Neuronal stem cell (in vitro differentiated cells): ENCODE measurements at regions not wholly inside any gene's neighbourhood (a gene's known extent, or its start where the extent isn't known, plus 50 kb on each side); places are given as distances from the start of the nearest gene placed in this dataset.

Experiments
- DNase-seq: peaks from one replicate; pipeline ENCODE4 v3.0.0-alpha.2; 2013; ENCODE audit warnings: low spot score
- H2AFZ ChIP-seq: one replicate; pipeline ENCODE4 v1.6.1; 2013; ENCODE audit warnings: mild to moderate bottlenecking, low read length, inconsistent platforms
- H2AK5ac ChIP-seq: 2 replicates; pipeline ENCODE4 v1.6.1; 2013; ENCODE audit warnings: low read depth, mild to moderate bottlenecking, inconsistent platforms, low read length, moderate library complexity, mixed read lengths
- H2BK120ac ChIP-seq: 2 replicates; pipeline ENCODE4 v1.6.1; 2013; ENCODE audit warnings: low read depth, mild to moderate bottlenecking, inconsistent platforms, low read length, moderate library complexity, mixed read lengths
- H2BK12ac ChIP-seq: one replicate; pipeline ENCODE4 v1.6.1; 2013; ENCODE audit warnings: low read length, inconsistent platforms
- H2BK15ac ChIP-seq: 2 replicates; pipeline ENCODE4 v1.6.1; 2013; ENCODE audit warnings: mild to moderate bottlenecking, low read length, inconsistent platforms, mixed read lengths
- H2BK5ac ChIP-seq: one replicate; pipeline ENCODE4 v1.6.1; 2013; ENCODE audit warnings: inconsistent platforms, mild to moderate bottlenecking, low read length, moderate library complexity
- H3K14ac ChIP-seq: one replicate; pipeline ENCODE4 v1.6.1; 2013; ENCODE audit warnings: low read length, inconsistent platforms
- H3K18ac ChIP-seq: 2 replicates; pipeline ENCODE4 v1.6.1; 2013; ENCODE audit warnings: low read length, inconsistent platforms
- H3K23ac ChIP-seq: 2 replicates; pipeline ENCODE4 v1.6.1; 2013; ENCODE audit warnings: low read depth, mild to moderate bottlenecking, mixed read lengths, low read length, inconsistent platforms; ENCODE audit not compliant: poor library complexity
- H3K27ac ChIP-seq: replicated peaks from 3 replicates; pipeline ENCODE4 v1.5.1; 2013; ENCODE audit warnings: low read length, inconsistent platforms
- H3K27me3 ChIP-seq, 3 experiments: 2 replicates each; pipeline ENCODE4 v1.6.1; 2013; ENCODE audit warnings: low read length in 3 of 3, mild to moderate bottlenecking in 2 of 3, inconsistent platforms in 1 of 3, low read depth in 1 of 3, mixed read lengths in 1 of 3, moderate library complexity in 1 of 3; ENCODE audit not compliant: control insufficient read depth in 3 of 3, insufficient read depth in 3 of 3
- H3K36me3 ChIP-seq, 2 donors: replicated peaks in 1 of 2; 2 replicates each; pipeline ENCODE4 v1.6.1; 2013; ENCODE audit warnings: low read length in 2 of 2; ENCODE audit not compliant: control insufficient read depth in 2 of 2, insufficient read depth in 2 of 2
- H3K4ac ChIP-seq: 2 replicates; pipeline ENCODE4 v1.6.1; 2013; ENCODE audit warnings: inconsistent platforms, mild to moderate bottlenecking, low read length, moderate library complexity
- H3K4me1 ChIP-seq, 2 donors: 1 replicate in 1 of 2; 2 replicates in 1 of 2; pipeline ENCODE4 v1.6.1; 2013; ENCODE audit warnings: low read length in 2 of 2, low read depth in 1 of 2; ENCODE audit not compliant: control insufficient read depth in 2 of 2, insufficient read depth in 1 of 2
- H3K4me2 ChIP-seq: one replicate; pipeline ENCODE4 v1.6.1; 2013; ENCODE audit warnings: mild to moderate bottlenecking, low read length, inconsistent platforms; ENCODE audit not compliant: insufficient read depth, poor library complexity, severe bottlenecking
- H3K4me3 ChIP-seq, 2 donors: 2 replicates each; pipeline ENCODE4 v1.5.1; 2013; ENCODE audit warnings: low read length in 2 of 2, mild to moderate bottlenecking in 2 of 2, inconsistent platforms in 1 of 2, moderate library complexity in 1 of 2
- H3K79me1 ChIP-seq: one replicate; pipeline ENCODE4 v1.6.1; 2013; ENCODE audit warnings: low read depth, mild to moderate bottlenecking, inconsistent platforms, low read length, moderate library complexity
- H3K9ac ChIP-seq: one replicate; pipeline ENCODE4 v1.6.1; 2013; ENCODE audit warnings: mild to moderate bottlenecking, low read depth, low read length, inconsistent platforms; ENCODE audit not compliant: poor library complexity
- H3K9me3 ChIP-seq, 2 donors: replicated peaks in 1 of 2; 2 replicates each; pipeline versions ENCODE3 to v1.6.1; 2013; ENCODE audit warnings: low read length in 2 of 2, mild to moderate bottlenecking in 2 of 2, inconsistent platforms in 1 of 2, low read depth in 1 of 2, mixed read lengths in 1 of 2, moderate library complexity in 1 of 2; ENCODE audit not compliant: control insufficient read depth in 2 of 2, insufficient read depth in 1 of 2
- H4K8ac ChIP-seq: one replicate; pipeline ENCODE4 v1.6.1; 2013; ENCODE audit warnings: low read depth, mild to moderate bottlenecking, inconsistent platforms, low read length, moderate library complexity
- H4K91ac ChIP-seq: one replicate; pipeline ENCODE4 v1.6.1; 2013; ENCODE audit warnings: low read length, low read depth, mild to moderate bottlenecking, inconsistent platforms; ENCODE audit not compliant: poor library complexity
- WGBS, 2 donors: extraction: QIAGEN DNeasy Blood & Tissue Kit; methylation state at CpG; one replicate each; pipeline ENCODE4 v1.1.7; 2013; ENCODE audit warnings: missing lambda C conversion rate in 2 of 2, mixed read lengths in 1 of 2; ENCODE audit not compliant: insufficient read length in 2 of 2, insufficient replicate concordance in 1 of 2; ENCODE audit errors: extremely low coverage in 2 of 2; 5-methylcytosine and 5-hydroxymethylcytosine counted together

GRCh38 chr5:124873713-124874112, 127.3 kb upstream of the ZNF608 start:
- H3K4ac ChIP-seq = no peak overlapping the region
- H3K27ac ChIP-seq = no peak overlapping the region
- H3K14ac ChIP-seq = no peak overlapping the region
- H3K9me3 ChIP-seq = peaks cover 0 to 4% of the 10 kb centered on the region in 2 donors
- no peak overlapping the region for H2AFZ ChIP-seq
- no peak overlapping the region for H3K18ac ChIP-seq
- H2AK5ac ChIP-seq = no peak overlapping the region
- H3K4me2 ChIP-seq = no peak overlapping the region
- H3K23ac ChIP-seq = no peak overlapping the region
- H4K91ac ChIP-seq = no peak overlapping the region
- H3K9ac ChIP-seq = no peak overlapping the region
- H3K36me3 ChIP-seq = no peaks in the 10 kb centered on the region
- H3K27me3 ChIP-seq = no peaks in the 10 kb centered on the region
- H2BK120ac ChIP-seq = no peak overlapping the region
- H3K4me1 ChIP-seq = peaks cover 0 to 11% of the 10 kb centered on the region in 2 donors
- DNase-seq = no peak
- H3K4me3 ChIP-seq = no peak overlapping the region
- H2BK15ac ChIP-seq = no peak overlapping the region
- H4K8ac ChIP-seq = no peak overlapping the region
- no CpG with 5 or more reads among the region's 3 CpGs for WGBS, 2 donors
- no peak overlapping the region for H2BK5ac ChIP-seq
- H2BK12ac ChIP-seq = no peak overlapping the region
- H3K79me1 ChIP-seq = no peaks in the 10 kb centered on the region

DNA sequence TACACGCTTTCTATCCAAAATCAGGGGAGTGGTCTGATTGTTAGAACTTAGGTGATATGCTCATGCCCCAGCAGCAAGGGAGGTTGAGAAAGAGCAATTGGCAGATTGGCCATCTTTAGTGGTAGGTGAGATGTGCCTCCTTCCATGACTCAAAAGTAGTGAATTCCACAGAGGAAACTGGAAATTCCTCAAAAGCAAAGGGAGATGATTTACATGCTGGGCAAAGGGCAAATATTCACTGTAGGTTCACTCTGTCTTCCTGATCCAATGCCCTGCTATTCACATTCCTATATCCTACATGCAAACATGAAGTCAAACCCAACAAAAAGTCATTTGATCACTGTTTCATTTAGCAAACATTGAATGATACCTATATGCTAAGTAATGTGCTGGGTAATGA, 130.1 kb upstream of the ZNF608 start:
- H2BK120ac ChIP-seq = no peak overlapping the region
- H3K79me1 ChIP-seq = no peaks in the 10 kb centered on the region
- no peak overlapping the region for H3K4ac ChIP-seq
- H2BK12ac ChIP-seq = no peak overlapping the region
- no peak overlapping the region for H3K18ac ChIP-seq
- H3K27me3 ChIP-seq = no peaks in the 10 kb centered on the region
- H3K9me3 ChIP-seq = peaks cover 0 to 4% of the 10 kb centered on the region in 2 donors
- H3K9ac ChIP-seq = no peak overlapping the region
- H3K27ac ChIP-seq = no peak overlapping the region
- no peak for DNase-seq
- H2BK15ac ChIP-seq = no peak overlapping the region
- H2BK5ac ChIP-seq = no peak overlapping the region
- no peak overlapping the region for H4K8ac ChIP-seq
- peaks cover 0 to 4% of the 10 kb centered on the region in 2 donors for H3K4me1 ChIP-seq
- no peak overlapping the region for H2AFZ ChIP-seq
- no peak overlapping the region for H2AK5ac ChIP-seq
- no peak overlapping the region for H3K14ac ChIP-seq
- no peaks in the 10 kb centered on the region for H3K36me3 ChIP-seq
- no peak overlapping the region for H3K23ac ChIP-seq
- no peak overlapping the region for H3K4me2 ChIP-seq
- no CpG with 5 or more reads among the region's 1 CpG for WGBS, 2 donors
- H4K91ac ChIP-seq = no peak overlapping the region
- H3K4me3 ChIP-seq = no peak overlapping the region

DNA sequence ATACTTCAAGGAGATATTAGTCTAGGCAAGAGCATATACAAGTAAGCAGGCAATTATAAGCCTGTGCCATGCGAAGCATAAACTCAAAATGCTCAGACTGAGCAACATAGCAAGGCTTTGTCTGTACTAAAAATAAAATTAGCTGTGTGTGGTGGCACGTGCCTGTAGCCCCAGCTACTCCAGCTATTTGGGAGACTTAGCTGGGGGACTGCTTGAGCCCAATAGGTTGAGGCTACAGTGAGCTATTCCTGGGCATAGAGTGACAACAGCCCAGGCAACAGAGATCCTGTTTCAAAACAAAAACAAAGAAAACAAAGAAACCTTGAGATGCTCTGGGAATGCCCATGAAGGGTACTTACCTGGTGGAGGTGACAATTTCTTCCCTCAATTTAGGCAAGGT, 130.5 kb upstream of the ZNF608 start:
- no peaks in the 10 kb centered on the region for H3K27me3 ChIP-seq
- no peak overlapping the region for H3K4me2 ChIP-seq
- H3K18ac ChIP-seq = no peak overlapping the region
- no peak overlapping the region for H3K9ac ChIP-seq
- H4K91ac ChIP-seq = no peak overlapping the region
- H2BK120ac ChIP-seq = no peak overlapping the region
- H2BK12ac ChIP-seq = no peak overlapping the region
- no peak overlapping the region for H3K4me3 ChIP-seq
- no peak overlapping the region for H2BK5ac ChIP-seq
- H3K4me1 ChIP-seq = peaks cover 0 to 4% of the 10 kb centered on the region in 2 donors
- H4K8ac ChIP-seq = no peak overlapping the region
- no peak for DNase-seq
- H2AFZ ChIP-seq = no peak overlapping the region
- no peak overlapping the region for H3K27ac ChIP-seq
- H3K36me3 ChIP-seq = no peaks in the 10 kb centered on the region
- H3K79me1 ChIP-seq = no peaks in the 10 kb centered on the region
- H3K23ac ChIP-seq = no peak overlapping the region
- H2BK15ac ChIP-seq = no peak overlapping the region
- H3K14ac ChIP-seq = no peak overlapping the region
- WGBS, 2 donors = no CpG with 5 or more reads among the region's 2 CpGs
- peaks cover 0 to 4% of the 10 kb centered on the region in 2 donors for H3K9me3 ChIP-seq
- no peak overlapping the region for H2AK5ac ChIP-seq
- no peak overlapping the region for H3K4ac ChIP-seq

DNA sequence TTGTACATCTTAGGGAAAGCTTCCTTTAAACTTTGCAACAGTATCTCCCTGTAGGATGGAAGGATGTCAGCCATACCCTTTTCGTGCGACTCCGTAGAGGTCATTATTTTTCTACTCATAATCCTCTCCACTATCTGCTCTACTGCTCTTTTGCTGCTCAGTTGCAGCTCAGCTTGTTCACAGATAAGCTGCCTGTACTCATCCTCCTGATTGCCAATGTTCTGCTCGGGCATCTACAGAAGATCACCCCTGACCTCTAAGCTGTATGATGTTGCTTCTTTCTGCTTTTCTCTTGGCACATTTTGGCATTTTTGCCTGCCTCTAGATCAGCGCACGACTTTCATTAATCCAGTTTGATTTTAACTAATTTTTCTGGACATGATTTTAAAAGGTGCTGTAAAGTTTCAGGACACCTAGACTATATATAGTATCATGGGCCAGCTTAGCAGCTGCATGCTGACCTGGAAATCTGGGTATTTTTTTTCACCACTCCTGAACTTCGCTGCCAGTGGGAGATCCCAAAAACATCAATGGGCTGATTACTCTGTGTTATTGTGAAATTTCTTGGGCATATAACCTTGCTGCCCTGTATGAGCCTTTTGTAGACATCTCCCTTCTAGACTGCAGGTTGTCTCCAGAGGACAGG, 131.2 kb upstream of the ZNF608 start:
- Histone ChIP-seq H2BK120ac (no peak overlapping the region), H3K9me3 (peaks cover 0 to 4% of the 10 kb centered on the region in 2 donors), H3K14ac (no peak overlapping the region), H3K4ac (no peak overlapping the region), H3K9ac (no peak overlapping the region), H2BK5ac (no peak overlapping the region), H3K18ac (no peak overlapping the region), H4K91ac (no peak overlapping the region), H3K27ac (no peak overlapping the region), H3K79me1 (no peaks in the 10 kb centered on the region), H3K4me1 (peaks cover 0 to 10% of the 10 kb centered on the region in 2 donors), H3K4me2 (no peak overlapping the region), H3K23ac (no peak overlapping the region), H2BK15ac (no peak overlapping the region), H2BK12ac (no peak overlapping the region), H3K4me3 (no peak overlapping the region), H4K8ac (no peak overlapping the region), H2AK5ac (no peak overlapping the region), H3K27me3 (no peaks in the 10 kb centered on the region), H2AFZ (no peak overlapping the region), H3K36me3 (no peaks in the 10 kb centered on the region)
- DNase-seq = no peak
- WGBS, 2 donors = no CpG with 5 or more reads among the region's 7 CpGs
